GM20000 (cell line): ENCODE measurements at regions not wholly inside any gene's neighbourhood (a gene's known extent, or its start where the extent isn't known, plus 50 kb on each side); places are given as distances from the start of the nearest gene placed in this dataset.

Source experiments
- DNase-seq: peaks from one replicate; pipeline ENCODE4 v3.0.0; 2012; ENCODE audit warnings: low spot score
- TF ChIP-seq, protein P1 (sequence below): IDR thresholded peaks from 2 replicates; pipeline ENCODE4 v1.5.1; 2012; ENCODE audit warnings: mild to moderate bottlenecking, control low read depth; ENCODE audit errors: extremely low read depth, missing control alignments

DNA sequence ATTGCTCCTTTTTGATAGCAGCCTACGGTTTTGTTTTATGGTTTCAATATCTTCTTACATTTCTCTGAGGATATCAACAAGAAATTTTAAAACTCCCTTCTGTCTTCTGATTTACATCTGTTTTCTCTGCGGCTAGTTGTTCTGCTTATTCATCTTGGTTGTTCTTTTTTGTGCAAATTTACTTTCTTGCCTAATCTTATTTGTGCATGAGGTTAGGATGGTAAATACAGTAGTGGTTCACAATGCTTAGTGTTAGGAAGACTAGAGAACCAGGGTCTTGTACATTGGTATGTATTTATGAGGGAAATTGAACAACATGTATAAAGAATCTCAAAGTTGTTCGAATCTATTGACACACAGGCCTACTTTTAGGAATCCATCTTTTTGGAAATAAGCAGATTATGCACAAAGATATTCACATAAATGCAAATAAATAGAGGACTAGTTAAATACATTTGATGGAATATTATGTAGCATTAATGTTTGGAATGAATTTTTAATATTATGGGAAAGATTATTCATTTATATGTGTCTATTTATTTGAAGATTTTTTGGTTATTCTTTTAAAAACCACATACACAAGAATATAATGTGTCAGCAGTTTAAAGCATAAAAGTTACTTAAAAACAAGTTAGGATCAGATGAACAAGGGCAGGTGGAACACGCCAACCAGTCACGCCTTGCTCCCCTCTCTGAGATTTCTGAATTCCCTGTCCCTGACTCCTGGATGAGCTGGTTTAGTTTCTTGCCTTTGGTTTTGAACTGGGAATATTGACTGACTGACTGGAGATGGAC is 51.4 kb upstream of the RFC3 start:
- DNase-seq: no peak
- TF ChIP-seq, protein P1, sequence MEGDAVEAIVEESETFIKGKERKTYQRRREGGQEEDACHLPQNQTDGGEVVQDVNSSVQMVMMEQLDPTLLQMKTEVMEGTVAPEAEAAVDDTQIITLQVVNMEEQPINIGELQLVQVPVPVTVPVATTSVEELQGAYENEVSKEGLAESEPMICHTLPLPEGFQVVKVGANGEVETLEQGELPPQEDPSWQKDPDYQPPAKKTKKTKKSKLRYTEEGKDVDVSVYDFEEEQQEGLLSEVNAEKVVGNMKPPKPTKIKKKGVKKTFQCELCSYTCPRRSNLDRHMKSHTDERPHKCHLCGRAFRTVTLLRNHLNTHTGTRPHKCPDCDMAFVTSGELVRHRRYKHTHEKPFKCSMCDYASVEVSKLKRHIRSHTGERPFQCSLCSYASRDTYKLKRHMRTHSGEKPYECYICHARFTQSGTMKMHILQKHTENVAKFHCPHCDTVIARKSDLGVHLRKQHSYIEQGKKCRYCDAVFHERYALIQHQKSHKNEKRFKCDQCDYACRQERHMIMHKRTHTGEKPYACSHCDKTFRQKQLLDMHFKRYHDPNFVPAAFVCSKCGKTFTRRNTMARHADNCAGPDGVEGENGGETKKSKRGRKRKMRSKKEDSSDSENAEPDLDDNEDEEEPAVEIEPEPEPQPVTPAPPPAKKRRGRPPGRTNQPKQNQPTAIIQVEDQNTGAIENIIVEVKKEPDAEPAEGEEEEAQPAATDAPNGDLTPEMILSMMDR: no peak

DNA sequence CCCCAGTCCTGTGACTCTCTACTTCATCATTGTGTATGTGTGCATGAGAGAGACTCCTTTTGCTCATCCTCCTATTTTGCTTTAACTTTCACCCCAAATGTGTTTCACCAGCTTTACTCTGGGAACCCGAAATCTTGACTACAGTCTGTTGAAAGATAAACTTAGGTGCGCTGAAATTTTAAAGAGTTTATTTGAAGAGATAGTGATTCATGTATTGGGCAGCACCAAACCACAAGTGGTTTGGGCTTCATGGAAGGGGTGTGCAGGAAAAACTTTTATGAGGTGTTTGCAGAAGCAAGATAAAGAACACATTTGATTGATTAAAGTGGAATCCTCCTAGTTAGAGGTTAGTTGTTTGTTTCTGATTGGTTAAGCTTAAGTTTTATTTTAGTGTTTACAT is 50.8 kb upstream of the RFC3 start:
- TF ChIP-seq, protein P1: no peak
- no peak for DNase-seq
